HepG2 (cell line): ENCODE measurements at regions not wholly inside any gene's neighbourhood (a gene's known extent, or its start where the extent isn't known, plus 50 kb on each side); places are given as distances from the start of the nearest gene placed in this dataset.
A peak's percentile ranks its signal among the peaks of the same experiment; 100 is the strongest.

Source experiments
- ATAC-seq: fragments of 200-7000 bp; cut with Tn5 transposase; 3 replicates; pipeline ENCODE4 v1.9.1; 2020; ENCODE audit warnings: mild to moderate bottlenecking, moderate library complexity
- BruUV-seq: library from RNA; stranded (reverse); fragments of 400-500 nt; replicated peaks from 2 replicates; lab custom pipeline; 2021; lab: Mats Ljungman, UMichigan
- CTCF ChIA-PET: fragments of 300-600 bp; formaldehyde crosslinking; extraction: SDS; loops from one replicate; lab custom pipeline; 2021; ENCODE audit warnings: low total read pairs, inconsistent platforms, low intra/inter-chr PET ratio; lab: Yijun Ruan, JAX
- POLR2A ChIA-PET: fragments of 350-600 bp; sonication (Branson Sonifier 250); formaldehyde crosslinking; loops from one replicate; lab custom pipeline; 2020; ENCODE audit warnings: antibody characterized with exemption, inconsistent platforms; lab: Yijun Ruan, JAX
- DNase-seq: peaks from one replicate; pipeline ENCODE4 v3.0.0-alpha.2; 2015; ENCODE audit warnings: low spot score
- FAIRE-seq: peaks from 3 replicates; lab custom pipeline; 2011; peaks lifted over from hg19 to GRCh38; lab: Jason Lieb, UNC
- H2AFZ ChIP-seq: one replicate; pipeline ENCODE4 v1.6.1; 2011; ENCODE audit warnings: low read length, inconsistent platforms
- H3K27ac ChIP-seq: fragments of 300-600 bp; 3 replicates; pipeline ENCODE4 v1.8.0; 2011; ENCODE audit warnings: mixed run types, mild to moderate bottlenecking, mixed read lengths, low read length, inconsistent platforms; ENCODE audit not compliant: insufficient read depth; ENCODE audit errors: extremely low read length
- H3K27me3 ChIP-seq, 2 experiments: fragments of 200-600 bp in 1 of 2; 2 replicates in 1 of 2; 3 replicates in 1 of 2; pipeline versions ENCODE4 v1.6.0 to v1.8.0; 2011; ENCODE audit warnings: low read length in 2 of 2, mild to moderate bottlenecking in 2 of 2, moderate library complexity in 2 of 2, inconsistent platforms in 1 of 2; ENCODE audit not compliant: insufficient read depth in 2 of 2, control insufficient read depth in 1 of 2
- H3K36me3 ChIP-seq, 2 experiments: fragments of 200-600 bp in 1 of 2; replicated peaks in 1 of 2; 2 replicates in 1 of 2; 3 replicates in 1 of 2; pipeline versions ENCODE4 v1.5.1 to v1.8.0; 2011; ENCODE audit warnings: low read length in 2 of 2, inconsistent platforms in 1 of 2; ENCODE audit not compliant: insufficient read depth in 2 of 2, control insufficient read depth in 1 of 2
- H3K4me1 ChIP-seq: 2 replicates; pipeline ENCODE4 v1.5.1; 2012; ENCODE audit warnings: low read length, inconsistent platforms; ENCODE audit not compliant: insufficient read depth
- H3K4me2 ChIP-seq: 2 replicates; pipeline ENCODE4 v1.6.0; 2011; ENCODE audit warnings: low read depth, low read length, inconsistent platforms
- H3K4me3 ChIP-seq, 3 experiments: fragments of 200-600 bp in 1 of 3; sonication (generic), shearing (Covaris generic) in 1 of 3; replicated peaks in 1 of 3; 2 replicates each; pipeline ENCODE4 v1.5.1; 2011 to 2016; ENCODE audit warnings: low read length in 3 of 3, inconsistent platforms in 2 of 3, low read depth in 2 of 3, mild to moderate bottlenecking in 2 of 3, control low read depth in 1 of 3, mixed read lengths in 1 of 3; ENCODE audit not compliant: insufficient read depth in 1 of 3
- H3K79me2 ChIP-seq: one replicate; pipeline ENCODE4 v1.6.1; 2011; ENCODE audit warnings: low read length, inconsistent platforms; ENCODE audit not compliant: insufficient read depth
- H3K9ac ChIP-seq: 2 replicates; pipeline ENCODE4 v1.6.0; 2011; ENCODE audit warnings: mild to moderate bottlenecking, low read depth, low read length, inconsistent platforms; ENCODE audit not compliant: insufficient read depth
- H3K9me3 ChIP-seq: 2 replicates; pipeline ENCODE4 v1.5.1; 2012; ENCODE audit warnings: mild to moderate bottlenecking, low read length
- H4K20me1 ChIP-seq: 2 replicates; pipeline ENCODE4 v1.6.0; 2011; ENCODE audit warnings: inconsistent platforms, mild to moderate bottlenecking, low read length, moderate library complexity; ENCODE audit not compliant: insufficient read depth
- FOXA1 ChIP-seq, 2 experiments: fragments of 450-650 bp in 1 of 2; sonication (generic) in 1 of 2; formaldehyde crosslinking in 1 of 2; IDR thresholded peaks; 2 replicates each; pipeline versions ENCODE4 v1.4.0 to v1.6.1; 2016 to 2020; ENCODE audit warnings: missing genetic modification reagents in 1 of 2
- KDM1A ChIP-seq: IDR thresholded peaks from 2 replicates; pipeline ENCODE4 v1.6.1; 2016; ENCODE audit warnings: missing compliant biosample characterization
- NCOR1 ChIP-seq: fragments of 200-600 bp; sonication (generic); IDR thresholded peaks from 2 replicates; pipeline ENCODE4 v1.7.0; 2017; ENCODE audit warnings: antibody characterized with exemption, low read length, borderline replicate concordance
- PRDM4 ChIP-seq: sonication (generic); formaldehyde crosslinking; IDR thresholded peaks from 2 replicates; pipeline ENCODE4 v1.9.0; 2021; ENCODE audit warnings: missing genetic modification reagents, borderline replicate concordance
- TCF7 ChIP-seq: sonication (generic); IDR thresholded peaks from 2 replicates; pipeline ENCODE4 v1.6.1; 2016; ENCODE audit warnings: antibody characterized with exemption, low read depth
- ZNF180 ChIP-seq: sonication (generic); formaldehyde crosslinking; IDR thresholded peaks from 2 replicates; pipeline ENCODE4 v1.4.0; 2020; ENCODE audit warnings: low read depth, missing genetic modification reagents, borderline replicate concordance
- ZNF674 ChIP-seq: sonication (generic); formaldehyde crosslinking; IDR thresholded peaks from 2 replicates; pipeline ENCODE4 v1.5.0; 2020; ENCODE audit warnings: low read depth, mild to moderate bottlenecking, missing genetic modification reagents
- ZNF746 ChIP-seq: sonication (generic); formaldehyde crosslinking; IDR thresholded peaks from 2 replicates; pipeline ENCODE4 v1.8.0; 2022; ENCODE audit warnings: mild to moderate bottlenecking, missing genetic modification reagents
- ZNF816 ChIP-seq: sonication (generic); formaldehyde crosslinking; IDR thresholded peaks from 2 replicates; pipeline ENCODE4 v1.8.0; 2022; ENCODE audit warnings: missing genetic modification reagents, mild to moderate bottlenecking, borderline replicate concordance
- WGBS: methylation state at CpG from one replicate; pipeline ENCODE4 v1.1.6; 2017; ENCODE audit warnings: low lambda C conversion rate; 5-methylcytosine and 5-hydroxymethylcytosine counted together
- in situ Hi-C: cut with HindIII; loops from 2 replicates; pipeline ENCODE4 v1.10.0; 2017; ENCODE audit warnings: low pct_unique_long_range_greater_than_20kb; ENCODE audit not compliant: extremely low pct_ligation_motif_present
- intact Hi-C: fragments of 100-400 bp; cut with micrococcal nuclease; formaldehyde crosslinking; loops from one replicate; pipeline ENCODE4 v1.10.0; 2022; ENCODE audit not compliant: unreplicated experiment

- H3K4me1 ChIP-seq: no peaks in the 10 kb centered on the region
- in situ Hi-C loops: no loop called here
- ATAC-seq: peak; percentile 31; the same call in 2 of the 3 replicates
- no peak overlapping the region for H3K4me2 ChIP-seq
- intact Hi-C loops: no loop called here
- ChIA-PET POLR2A (no interaction called here), CTCF (no interaction called here)
- no peaks in the 10 kb centered on the region; a peak in 2 of 5 replicates for H3K27me3 ChIP-seq
- H2AFZ ChIP-seq: no peak overlapping the region
- H3K79me2 ChIP-seq: no peaks in the 10 kb centered on the region
- WGBS: 4% methylated on average over 8 of the region's 8 CpGs
- no peaks in the 10 kb centered on the region for H3K36me3 ChIP-seq
- no peaks in the 10 kb centered on the region for H4K20me1 ChIP-seq
- H3K9me3 ChIP-seq: peaks cover 3% of the 10 kb centered on the region
- no TSS peak for BruUV-seq
- H3K4me3 ChIP-seq: no peak overlapping the region
- H3K27ac ChIP-seq: no peak overlapping the region
- no peak for DNase-seq
- FAIRE-seq: no peak
- TF ChIP-seq ZNF674 (no peak), PRDM4 (CRISPR knock-in tag) (no peak), NCOR1 (no peak), FOXA1 (IDR thresholded peaks at IDR 0.05) (no peak), FOXA1 (CRISPR knock-in tag; IDR thresholded peaks at IDR 0.05) (no peak)
- H3K9ac ChIP-seq: no peak overlapping the region
Measured at GRCh38 chr12:127893895-127894609, 372.9 kb upstream of the TMEM132C start.

GRCh38 chr12:127896661-127897060 lies 370.3 kb upstream of the TMEM132C start:
- H4K20me1 ChIP-seq: no peaks in the 10 kb centered on the region
- CTCF ChIA-PET: no interaction called here
- H3K9me3 ChIP-seq: no peaks in the 10 kb centered on the region; the same call in 1 of the 2 replicates
- no peaks in the 10 kb centered on the region for H3K36me3 ChIP-seq
- H3K9ac ChIP-seq: no peak overlapping the region
- no peak overlapping the region for H3K4me2 ChIP-seq
- no peak overlapping the region for H3K27ac ChIP-seq
- 0% methylated on average over 4 of the region's 4 CpGs for WGBS
- H2AFZ ChIP-seq: no peak overlapping the region
- in situ Hi-C loops: no loop called here
- intact Hi-C loops: no loop called here
- no peaks in the 10 kb centered on the region for H3K79me2 ChIP-seq
- H3K27me3 ChIP-seq: no peaks in the 10 kb centered on the region; a peak in 2 of 5 replicates
- no TSS peak for BruUV-seq
- FAIRE-seq: no peak
- no peaks in the 10 kb centered on the region for H3K4me1 ChIP-seq
- H3K4me3 ChIP-seq: no peak overlapping the region
- no peak for DNase-seq
- ATAC-seq: no peak
- POLR2A ChIA-PET: no interaction called here
- TF ChIP-seq ZNF816 (no peak), ZNF746 (no peak), TCF7 (no peak), KDM1A (CRISPR knock-in tag) (no peak), ZNF180 (no peak)
